ENCODE measurements at regions not wholly inside any gene's neighbourhood (a gene's known extent, or its start where the extent isn't known, plus 50 kb on each side); places are given as distances from the start of the nearest gene placed in this dataset.

DNA sequence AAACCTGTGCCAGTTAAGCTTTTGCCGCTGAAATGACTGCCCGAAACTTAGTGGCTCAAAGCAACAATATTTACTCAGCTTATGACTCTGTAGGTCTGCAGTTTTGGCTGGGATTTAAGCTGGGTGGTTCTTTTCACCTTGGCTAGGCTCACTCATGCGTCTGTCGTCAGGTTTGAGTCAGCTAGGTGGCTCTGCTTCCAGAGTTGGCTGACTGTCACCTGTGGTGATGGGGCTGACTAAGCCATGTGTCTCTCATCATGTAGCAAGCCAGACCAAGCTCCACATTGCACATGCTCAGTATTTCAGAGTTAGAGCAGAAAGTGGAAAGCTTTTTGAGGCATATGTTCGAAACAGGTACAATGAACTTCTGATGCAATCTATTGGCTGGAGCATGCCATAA, 354.8 kb downstream of the MEIS1 start:
- ATAC-seq (no peak), DNase-seq (no peak)
- Histone ChIP-seq H3K4me1 (ENCODE audit: control insufficient read depth, insufficient read depth, low read length) (no peaks in the 10 kb centered on the region), H3K4me3 (ENCODE audit: low read length) (no peak overlapping the region), H3K27me3 (ENCODE audit: control insufficient read depth, insufficient read depth, low read length) (no peaks in the 10 kb centered on the region), H3K36me3 (ENCODE audit: control insufficient read depth, insufficient read depth, low read length) (no peaks in the 10 kb centered on the region), H3K9me3 (ENCODE audit: control insufficient read depth, insufficient read depth, low read length) (no peaks in the 10 kb centered on the region), H3K27ac (ENCODE audit: low read length) (no peak overlapping the region)
- 89% methylated on average over 5 of the region's 5 CpGs for WGBS (ENCODE audit: insufficient coverage)
- Mint-ChIP-seq H3K9me3 (peaks cover 0 to 3% of the 10 kb centered on the region in 2 donors), H3K36me3 (no peaks in the 10 kb centered on the region), H3K4me1 (no peaks in the 10 kb centered on the region), H3K4me3 (no peak overlapping the region), H3K27ac (no peak overlapping the region), H3K27me3 (ENCODE audit: low read depth in 2 of 2) (peaks cover 0 to 5% of the 10 kb centered on the region in 2 donors)
- TF ChIP-seq, protein P1, sequence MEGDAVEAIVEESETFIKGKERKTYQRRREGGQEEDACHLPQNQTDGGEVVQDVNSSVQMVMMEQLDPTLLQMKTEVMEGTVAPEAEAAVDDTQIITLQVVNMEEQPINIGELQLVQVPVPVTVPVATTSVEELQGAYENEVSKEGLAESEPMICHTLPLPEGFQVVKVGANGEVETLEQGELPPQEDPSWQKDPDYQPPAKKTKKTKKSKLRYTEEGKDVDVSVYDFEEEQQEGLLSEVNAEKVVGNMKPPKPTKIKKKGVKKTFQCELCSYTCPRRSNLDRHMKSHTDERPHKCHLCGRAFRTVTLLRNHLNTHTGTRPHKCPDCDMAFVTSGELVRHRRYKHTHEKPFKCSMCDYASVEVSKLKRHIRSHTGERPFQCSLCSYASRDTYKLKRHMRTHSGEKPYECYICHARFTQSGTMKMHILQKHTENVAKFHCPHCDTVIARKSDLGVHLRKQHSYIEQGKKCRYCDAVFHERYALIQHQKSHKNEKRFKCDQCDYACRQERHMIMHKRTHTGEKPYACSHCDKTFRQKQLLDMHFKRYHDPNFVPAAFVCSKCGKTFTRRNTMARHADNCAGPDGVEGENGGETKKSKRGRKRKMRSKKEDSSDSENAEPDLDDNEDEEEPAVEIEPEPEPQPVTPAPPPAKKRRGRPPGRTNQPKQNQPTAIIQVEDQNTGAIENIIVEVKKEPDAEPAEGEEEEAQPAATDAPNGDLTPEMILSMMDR (IDR thresholded peaks at IDR 0.05), result no peak
- intact Hi-C loops (cut with micrococcal nuclease), result no loop called here

DNA sequence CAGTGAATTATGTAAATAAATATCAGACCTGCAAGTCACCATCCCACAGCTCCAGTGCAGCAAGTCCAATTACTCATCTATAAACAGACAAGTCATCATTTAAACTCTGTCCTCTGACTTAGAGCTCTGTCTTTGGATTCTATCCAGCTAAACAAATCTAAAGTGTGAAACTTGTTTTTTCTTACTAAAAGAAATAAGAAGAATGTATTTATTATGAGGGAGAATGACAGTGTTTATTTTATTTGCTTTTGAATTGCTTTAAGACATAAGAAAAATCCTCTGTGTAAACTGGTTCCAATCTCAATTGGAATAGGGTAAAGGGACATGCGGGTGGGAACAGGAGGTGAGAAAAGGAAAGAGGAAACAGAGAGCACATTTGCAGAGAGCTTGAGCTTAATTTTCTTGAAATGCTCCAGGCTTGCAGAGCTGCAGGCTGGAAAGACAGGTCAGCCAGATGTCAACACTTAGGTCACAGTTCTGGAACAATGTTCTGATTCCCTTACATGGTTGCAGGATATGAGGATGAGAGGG, 355.8 kb downstream of the MEIS1 start:
- Histone ChIP-seq H3K36me3 (ENCODE audit: control insufficient read depth, insufficient read depth, low read length) (no peaks in the 10 kb centered on the region), H3K27ac (ENCODE audit: low read length) (no peak overlapping the region), H3K4me1 (ENCODE audit: control insufficient read depth, insufficient read depth, low read length) (no peaks in the 10 kb centered on the region), H3K4me3 (ENCODE audit: low read length) (no peak overlapping the region), H3K9me3 (ENCODE audit: control insufficient read depth, insufficient read depth, low read length) (no peaks in the 10 kb centered on the region), H3K27me3 (ENCODE audit: control insufficient read depth, insufficient read depth, low read length) (no peaks in the 10 kb centered on the region)
- Mint-ChIP-seq H3K4me1 (no peaks in the 10 kb centered on the region), H3K4me3 (no peak overlapping the region), H3K9me3 (peaks cover 0 to 3% of the 10 kb centered on the region in 2 donors), H3K27ac (no peak overlapping the region), H3K36me3 (no peaks in the 10 kb centered on the region), H3K27me3 (ENCODE audit: low read depth in 2 of 2) (peaks cover 0 to 5% of the 10 kb centered on the region in 2 donors)
- intact Hi-C loops (cut with micrococcal nuclease), result no loop called here
- ATAC-seq (no peak), DNase-seq (no peak)
- TF ChIP-seq, protein P1 (IDR thresholded peaks at IDR 0.05), result no peak
- WGBS (ENCODE audit: insufficient coverage), result 91% methylated on average over 1 of the region's 1 CpG

DNA sequence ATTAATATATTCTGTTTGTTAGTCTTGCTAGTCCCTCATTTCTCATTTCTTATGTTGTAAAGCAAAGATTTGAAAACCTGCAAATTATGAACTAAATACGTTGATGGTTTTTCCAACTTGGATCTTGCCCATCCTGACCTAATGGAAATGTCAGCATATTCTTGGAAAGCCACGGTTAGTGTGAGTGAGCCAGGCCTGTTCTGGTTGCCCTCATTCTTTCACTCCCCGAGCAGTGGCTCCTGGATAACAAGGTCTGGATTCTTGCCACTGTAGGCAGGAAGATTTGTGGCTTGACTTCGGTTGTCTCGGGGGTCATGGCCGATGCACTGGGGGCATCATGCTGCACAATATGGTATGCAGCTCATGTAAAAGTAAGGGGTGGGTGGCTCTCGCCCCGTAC, 359.1 kb downstream of the MEIS1 start:
- Mint-ChIP-seq H3K27me3 (ENCODE audit: low read depth in 2 of 2) (peaks cover 0 to 7% of the 10 kb centered on the region in 2 donors), H3K36me3 (no peaks in the 10 kb centered on the region), H3K9me3 (peaks cover 2 to 7% of the 10 kb centered on the region in 2 donors), H3K4me1 (no peaks in the 10 kb centered on the region), H3K4me3 (no peak overlapping the region), H3K27ac (no peak overlapping the region)
- Histone ChIP-seq H3K9me3 (ENCODE audit: control insufficient read depth, insufficient read depth, low read length) (no peaks in the 10 kb centered on the region), H3K4me3 (ENCODE audit: low read length) (no peak overlapping the region), H3K27me3 (ENCODE audit: control insufficient read depth, insufficient read depth, low read length) (no peaks in the 10 kb centered on the region), H3K4me1 (ENCODE audit: control insufficient read depth, insufficient read depth, low read length) (no peaks in the 10 kb centered on the region), H3K27ac (ENCODE audit: low read length) (no peak overlapping the region), H3K36me3 (ENCODE audit: control insufficient read depth, insufficient read depth, low read length) (no peaks in the 10 kb centered on the region)
- intact Hi-C loops (cut with micrococcal nuclease), result no loop called here
- TF ChIP-seq, protein P1 (IDR thresholded peaks at IDR 0.05), result no peak
- ATAC-seq, result no peak
- no peak for DNase-seq
- 85% methylated on average over 6 of the region's 8 CpGs for WGBS (ENCODE audit: insufficient coverage)

DNA sequence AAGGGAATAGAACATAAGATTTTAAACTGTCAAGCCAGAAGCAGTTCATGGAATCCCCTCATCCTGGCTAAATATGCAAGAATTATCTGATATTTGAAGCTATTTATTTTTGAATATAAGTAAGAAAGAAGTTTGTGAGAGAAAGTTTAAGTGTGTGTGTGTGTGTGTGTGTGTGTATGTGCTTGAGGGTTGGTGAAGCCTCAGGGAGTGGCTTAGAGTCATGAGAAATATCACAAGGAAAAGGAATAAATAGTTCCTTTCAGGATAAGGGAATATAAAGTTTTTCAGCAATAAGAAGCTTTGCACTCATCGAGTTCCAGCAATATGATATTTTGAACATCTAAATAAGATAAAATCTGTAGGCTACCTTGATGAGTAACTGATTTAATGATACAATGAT, 359.6 kb downstream of the MEIS1 start:
- Mint-ChIP-seq H3K27me3 (ENCODE audit: low read depth in 2 of 2) (peaks cover 0 to 7% of the 10 kb centered on the region in 2 donors), H3K9me3 (peaks cover 2 to 7% of the 10 kb centered on the region in 2 donors), H3K36me3 (no peaks in the 10 kb centered on the region), H3K4me1 (no peaks in the 10 kb centered on the region), H3K4me3 (no peak overlapping the region), H3K27ac (no peak overlapping the region)
- no peak overlapping the region for H3K4me3 ChIP-seq (ENCODE audit: low read length)
- TF ChIP-seq, protein P1 (IDR thresholded peaks at IDR 0.05), result no peak
- no peak for ATAC-seq
- WGBS (ENCODE audit: insufficient coverage), result 100% methylated on average over 1 of the region's 1 CpG
- no peaks in the 10 kb centered on the region for H3K36me3 ChIP-seq (ENCODE audit: control insufficient read depth, insufficient read depth, low read length)
- H3K4me1 ChIP-seq (ENCODE audit: control insufficient read depth, insufficient read depth, low read length), result no peaks in the 10 kb centered on the region
- DNase-seq, result no peak
- H3K9me3 ChIP-seq (ENCODE audit: control insufficient read depth, insufficient read depth, low read length), result no peaks in the 10 kb centered on the region
- H3K27me3 ChIP-seq (ENCODE audit: control insufficient read depth, insufficient read depth, low read length), result no peaks in the 10 kb centered on the region
- no peak overlapping the region for H3K27ac ChIP-seq (ENCODE audit: low read length)
- intact Hi-C loops (cut with micrococcal nuclease), result no loop called here

Data from natural killer cell (primary cell).